Prostate gland (tissue), 2 donors: ENCODE measurements at regions not wholly inside any gene's neighbourhood (a gene's known extent, or its start where the extent isn't known, plus 50 kb on each side); places are given as distances from the start of the nearest gene placed in this dataset.

Experiments used
- CTCF ChIP-seq, 4 experiments: fragments of 200-600 bp in 2 of 4; fragments of 450-650 bp in 2 of 4; sonication (generic) in 2 of 4; IDR thresholded peaks; 1 replicate in 3 of 4; 2 replicates in 1 of 4; pipeline ENCODE4 v1.5.1; 2016 to 2019; ENCODE audit warnings: antibody characterized with exemption in 4 of 4, mild to moderate bottlenecking in 2 of 4, moderate library complexity in 2 of 4
- POLR2A ChIP-seq: fragments of 450-650 bp; IDR thresholded peaks from one replicate; pipeline ENCODE4 v1.6.1; 2016; ENCODE audit warnings: antibody characterized with exemption, mild to moderate bottlenecking

- TF ChIP-seq CTCF (IDR thresholded peaks at IDR 0.05) (no peak), POLR2A (no peak)
Observed at GRCh38 chr21:32103361-32103760, 175.5 kb downstream of the MIS18A start.
